ENCODE measurements at regions not wholly inside any gene's neighbourhood (a gene's known extent, or its start where the extent isn't known, plus 50 kb on each side); places are given as distances from the start of the nearest gene placed in this dataset.

DNA sequence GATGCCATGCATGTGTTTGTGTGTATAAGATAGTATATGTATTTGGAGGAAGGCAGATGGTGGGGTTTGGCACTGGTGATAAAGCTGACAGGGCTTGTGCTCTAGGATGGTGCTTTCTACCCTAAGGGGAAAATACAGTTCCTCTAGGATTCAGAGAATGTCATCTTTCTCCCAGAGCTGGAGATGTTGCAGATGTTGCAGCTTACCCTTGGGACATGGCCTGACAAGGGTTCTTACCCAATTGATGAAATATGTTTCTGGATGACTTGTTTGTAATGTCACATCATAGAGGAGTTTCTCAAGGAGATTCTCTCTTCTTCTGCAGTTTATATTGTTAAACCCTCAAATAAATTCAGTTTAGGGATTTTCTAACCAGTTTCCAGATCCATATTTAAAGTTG is 52.5 kb upstream of the PITX2 start:
- Histone ChIP-seq H3K9ac (ENCODE audit: low read length) (no peak overlapping the region), H3K4me3 (ENCODE audit: low read length) (no peak overlapping the region)

DNA sequence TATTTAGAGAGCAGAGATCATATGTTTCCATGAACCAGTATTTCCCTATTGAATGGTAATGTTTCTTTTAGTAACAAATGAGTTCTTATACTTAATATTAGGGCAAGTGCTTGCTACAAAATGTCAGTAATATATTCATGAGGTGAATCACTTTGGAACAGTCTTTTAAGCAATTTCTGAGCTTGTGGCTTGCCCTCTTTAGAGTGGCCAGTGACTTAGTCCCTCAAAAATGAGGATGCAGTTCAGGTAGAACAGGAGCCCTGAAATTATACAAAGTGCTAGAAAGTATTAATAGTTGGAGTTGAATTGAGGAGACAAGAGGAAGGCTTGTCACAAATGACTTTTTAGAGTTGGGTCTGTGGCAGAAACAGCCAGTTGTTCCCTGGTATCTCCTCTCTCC is 53.4 kb upstream of the PITX2 start:
- Histone ChIP-seq H3K36me3 (ENCODE audit: control insufficient read depth, low read depth, low read length) (no peaks in the 10 kb centered on the region), H3K9me3 (ENCODE audit: control insufficient read depth, low read depth, low read length) (no peaks in the 10 kb centered on the region), H3K9ac (ENCODE audit: low read length) (no peak overlapping the region), H3K27me3 (ENCODE audit: control insufficient read depth, insufficient read depth, low read length) (no peaks in the 10 kb centered on the region), H3K27ac (ENCODE audit: low read length) (no peak overlapping the region), H3K4me1 (ENCODE audit: control insufficient read depth, low read depth, low read length) (no peaks in the 10 kb centered on the region), H3K4me3 (ENCODE audit: low read length) (no peak overlapping the region)

More for the DNA sequence above, 52.5 kb upstream of the PITX2 start:
- no peaks in the 10 kb centered on the region for H3K36me3 ChIP-seq (ENCODE audit: control insufficient read depth, low read depth, low read length)
- H3K27ac ChIP-seq (ENCODE audit: low read length): no peak overlapping the region
- H3K4me1 ChIP-seq (ENCODE audit: control insufficient read depth, low read depth, low read length): no peaks in the 10 kb centered on the region
- H3K27me3 ChIP-seq (ENCODE audit: control insufficient read depth, insufficient read depth, low read length): no peaks in the 10 kb centered on the region
- no peaks in the 10 kb centered on the region for H3K9me3 ChIP-seq (ENCODE audit: control insufficient read depth, low read depth, low read length)

DNA sequence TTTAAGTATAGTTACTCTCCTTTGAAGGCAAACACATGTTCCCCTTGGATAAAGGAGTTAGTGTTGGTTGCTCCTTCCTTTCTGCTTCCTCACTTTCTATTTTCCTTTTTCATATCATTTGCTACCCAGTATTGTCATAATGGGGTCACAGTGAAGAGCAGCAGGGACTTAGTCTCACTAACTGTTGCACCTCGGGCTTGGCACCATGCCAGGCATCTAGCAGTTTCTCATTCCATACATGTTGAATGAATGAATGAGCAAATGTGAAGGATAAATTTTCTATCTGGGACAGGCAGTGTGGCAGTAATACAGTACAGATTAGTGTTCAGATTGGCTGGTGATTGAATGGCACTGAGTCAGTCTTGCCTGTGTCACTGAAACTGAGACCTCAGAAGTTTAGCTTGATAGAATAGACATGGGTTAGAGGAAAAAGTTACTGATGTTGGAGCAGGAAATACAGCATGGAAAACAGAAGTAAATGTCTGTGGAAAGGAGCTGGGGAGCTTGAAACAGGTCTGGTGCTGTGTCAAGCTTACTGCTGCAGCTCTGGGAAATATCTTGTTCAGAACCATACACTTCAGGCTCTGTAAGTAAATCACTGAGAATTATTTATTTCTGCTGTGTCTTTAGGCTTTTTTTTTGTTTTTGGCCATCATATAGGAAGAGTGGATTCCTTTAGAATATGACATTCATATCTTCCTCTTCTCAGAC is 55.8 kb upstream of the PITX2 start:
- Histone ChIP-seq H3K27me3 (ENCODE audit: control insufficient read depth, insufficient read depth, low read length) (no peaks in the 10 kb centered on the region), H3K27ac (ENCODE audit: low read length) (no peak overlapping the region), H3K36me3 (ENCODE audit: control insufficient read depth, low read depth, low read length) (no peaks in the 10 kb centered on the region), H3K9me3 (ENCODE audit: control insufficient read depth, low read depth, low read length) (no peaks in the 10 kb centered on the region), H3K4me3 (ENCODE audit: low read length) (no peak overlapping the region), H3K9ac (ENCODE audit: low read length) (no peak overlapping the region), H3K4me1 (ENCODE audit: control insufficient read depth, low read depth, low read length) (no peaks in the 10 kb centered on the region)

DNA sequence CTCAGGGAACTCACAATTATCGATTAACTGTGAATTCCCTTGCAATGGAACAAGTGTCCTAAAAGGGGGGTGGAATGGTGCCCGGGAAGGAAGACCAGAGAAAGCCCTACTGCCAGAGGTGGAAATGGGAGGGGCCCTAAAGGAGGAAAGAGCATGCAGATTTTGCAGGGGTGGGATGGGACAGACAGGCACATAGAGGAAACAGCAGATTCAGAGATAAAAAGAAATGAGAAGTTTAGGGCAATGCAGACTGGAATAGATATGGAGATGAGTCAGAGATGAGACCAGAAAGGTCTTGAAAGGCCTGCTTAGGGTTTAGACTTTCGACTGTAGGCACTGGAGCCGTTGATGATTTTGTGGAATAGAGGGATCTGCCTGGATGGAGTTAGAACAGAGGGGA is 57.4 kb upstream of the PITX2 start:
- H3K27ac ChIP-seq (ENCODE audit: low read length): no peak overlapping the region
- peaks cover 4% of the 10 kb centered on the region for H3K4me1 ChIP-seq (ENCODE audit: control insufficient read depth, low read depth, low read length)
- no peak overlapping the region for H3K4me3 ChIP-seq (ENCODE audit: low read length)
- H3K36me3 ChIP-seq (ENCODE audit: control insufficient read depth, low read depth, low read length): no peaks in the 10 kb centered on the region
- H3K9me3 ChIP-seq (ENCODE audit: control insufficient read depth, low read depth, low read length): no peaks in the 10 kb centered on the region
- no peaks in the 10 kb centered on the region for H3K27me3 ChIP-seq (ENCODE audit: control insufficient read depth, insufficient read depth, low read length)
- H3K9ac ChIP-seq (ENCODE audit: low read length): no peak overlapping the region

DNA sequence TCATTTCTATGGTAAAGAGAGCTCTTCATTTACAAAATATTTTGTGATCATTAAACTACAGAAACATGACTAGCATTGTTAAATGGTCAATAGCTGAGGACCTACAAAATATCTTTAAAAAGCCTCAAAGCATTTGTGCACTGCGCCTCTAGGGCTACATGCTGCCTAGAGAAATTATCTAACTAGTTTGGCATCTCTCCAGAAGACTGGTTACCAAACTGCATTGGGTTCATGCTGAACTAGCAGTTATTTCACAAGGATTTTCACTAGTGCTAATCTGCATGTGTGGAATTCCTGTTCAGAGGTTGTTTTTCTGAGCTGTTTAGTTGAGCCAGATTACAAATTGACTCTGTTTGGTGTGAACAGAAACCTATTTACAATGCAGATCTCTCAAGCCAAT is 58.5 kb upstream of the PITX2 start:
- no peaks in the 10 kb centered on the region for H3K36me3 ChIP-seq (ENCODE audit: control insufficient read depth, low read depth, low read length)
- H3K27me3 ChIP-seq (ENCODE audit: control insufficient read depth, insufficient read depth, low read length): no peaks in the 10 kb centered on the region
- no peak overlapping the region for H3K27ac ChIP-seq (ENCODE audit: low read length)
- peaks cover 4% of the 10 kb centered on the region for H3K4me1 ChIP-seq (ENCODE audit: control insufficient read depth, low read depth, low read length)
- H3K4me3 ChIP-seq (ENCODE audit: low read length): no peak overlapping the region
- no peaks in the 10 kb centered on the region for H3K9me3 ChIP-seq (ENCODE audit: control insufficient read depth, low read depth, low read length)
- no peak overlapping the region for H3K9ac ChIP-seq (ENCODE audit: low read length)

DNA sequence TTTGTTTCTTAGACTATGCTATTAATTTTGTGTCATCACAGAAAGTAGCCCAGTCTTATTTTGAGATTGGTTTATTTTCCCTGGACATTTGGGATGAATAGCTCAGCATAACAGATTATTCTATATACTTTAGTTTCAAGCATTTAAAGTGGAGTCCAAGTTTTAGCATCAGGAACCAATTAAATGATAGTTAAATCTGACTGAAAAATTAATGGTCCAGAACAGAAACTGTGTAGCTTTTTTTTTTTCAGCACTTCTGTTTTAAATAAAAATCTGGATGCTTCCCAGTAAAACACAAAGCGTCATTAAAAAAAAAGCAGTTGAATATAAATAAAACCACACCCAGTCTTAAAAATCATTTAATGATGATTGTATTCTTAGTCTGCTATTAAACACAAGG is 59.4 kb upstream of the PITX2 start:
- no peaks in the 10 kb centered on the region for H3K9me3 ChIP-seq (ENCODE audit: control insufficient read depth, low read depth, low read length)
- H3K4me1 ChIP-seq (ENCODE audit: control insufficient read depth, low read depth, low read length): peaks cover 4% of the 10 kb centered on the region
- no peaks in the 10 kb centered on the region for H3K27me3 ChIP-seq (ENCODE audit: control insufficient read depth, insufficient read depth, low read length)
- no peaks in the 10 kb centered on the region for H3K36me3 ChIP-seq (ENCODE audit: control insufficient read depth, low read depth, low read length)
- no peak overlapping the region for H3K27ac ChIP-seq (ENCODE audit: low read length)
- H3K4me3 ChIP-seq (ENCODE audit: low read length): no peak overlapping the region
- no peak overlapping the region for H3K9ac ChIP-seq (ENCODE audit: low read length)

DNA sequence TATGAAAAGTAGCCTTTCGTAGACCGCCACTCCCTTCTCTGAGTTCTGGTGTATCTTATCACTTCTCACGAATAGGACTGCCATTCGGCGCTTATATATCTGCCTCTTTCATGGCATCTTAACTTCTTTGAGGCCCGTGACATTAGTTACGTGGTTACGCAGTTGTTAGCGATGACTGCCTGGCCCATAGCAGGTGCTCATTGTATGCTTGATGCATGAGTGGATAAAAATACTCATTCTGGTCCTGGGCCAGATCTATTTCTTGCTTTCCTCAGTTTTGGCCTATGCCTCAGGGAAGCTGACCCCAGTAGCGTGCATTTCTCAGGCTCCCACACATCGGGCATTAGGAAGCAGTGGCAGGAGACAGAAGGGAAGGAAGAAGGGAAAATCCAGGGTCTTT is 60.7 kb upstream of the PITX2 start:
- no peaks in the 10 kb centered on the region for H3K27me3 ChIP-seq (ENCODE audit: control insufficient read depth, insufficient read depth, low read length)
- no peaks in the 10 kb centered on the region for H3K36me3 ChIP-seq (ENCODE audit: control insufficient read depth, low read depth, low read length)
- no peak overlapping the region for H3K27ac ChIP-seq (ENCODE audit: low read length)
- H3K4me3 ChIP-seq (ENCODE audit: low read length): no peak overlapping the region
- H3K9me3 ChIP-seq (ENCODE audit: control insufficient read depth, low read depth, low read length): no peaks in the 10 kb centered on the region
- H3K4me1 ChIP-seq (ENCODE audit: control insufficient read depth, low read depth, low read length): peaks cover 4% of the 10 kb centered on the region
- H3K9ac ChIP-seq (ENCODE audit: low read length): no peak overlapping the region

DNA sequence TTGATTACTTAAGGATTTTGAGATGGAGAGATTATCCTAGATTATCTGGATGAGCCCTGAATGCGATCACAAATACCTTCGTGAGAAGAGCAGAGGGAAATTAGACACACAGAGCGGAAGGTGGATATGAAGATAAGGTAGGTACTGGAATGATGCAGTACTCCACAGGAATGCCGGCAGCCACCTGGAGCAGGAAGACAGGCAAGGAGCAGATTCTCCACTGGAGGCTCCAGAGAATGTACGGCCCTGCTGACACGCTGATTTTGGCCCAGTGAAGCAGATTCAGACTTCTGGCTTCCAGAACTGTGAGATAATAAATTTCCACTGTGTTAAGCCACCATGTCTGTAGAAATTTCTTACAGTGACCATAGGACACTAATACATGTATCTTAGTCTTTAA is 79.4 kb upstream of the PITX2 start:
- Histone ChIP-seq H3K27ac (ENCODE audit: low read length) (no peak overlapping the region), H3K4me1 (ENCODE audit: control insufficient read depth, low read depth, low read length) (no peaks in the 10 kb centered on the region)

DNA sequence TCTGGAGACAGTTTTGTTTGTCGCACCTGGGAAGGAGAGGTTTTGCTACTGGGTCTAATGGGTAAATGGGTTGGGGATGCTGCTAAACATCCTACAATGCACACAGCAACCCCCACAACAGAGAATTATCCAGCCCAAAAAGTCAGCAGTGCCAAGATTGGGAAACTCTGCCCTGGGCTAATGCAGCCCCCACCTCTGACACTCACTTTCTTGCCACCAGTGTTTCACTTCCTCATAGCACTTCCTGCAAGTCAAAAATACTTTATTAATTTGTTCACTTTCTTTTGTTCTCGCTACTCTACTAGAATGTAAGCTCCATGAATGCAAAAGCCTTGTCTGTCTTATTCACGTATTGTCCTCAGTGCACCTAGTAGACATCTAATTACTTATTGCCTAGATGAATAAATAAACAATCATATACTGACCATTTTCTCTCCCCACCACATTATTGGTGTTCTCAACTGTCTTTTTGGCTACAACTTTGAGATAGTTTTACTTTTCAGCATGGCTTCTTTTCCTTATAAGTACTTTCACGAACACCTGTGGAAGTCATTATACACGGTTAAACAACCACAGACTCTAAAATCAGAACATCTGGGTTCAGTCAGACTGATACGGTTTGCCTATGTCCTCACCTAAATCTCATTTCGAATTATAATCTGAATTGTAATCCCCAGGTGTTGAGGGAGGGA is 82.0 kb upstream of the PITX2 start:
- no peak overlapping the region for H3K9ac ChIP-seq (ENCODE audit: low read length)

More for the DNA sequence above, 79.4 kb upstream of the PITX2 start:
- H3K4me3 ChIP-seq (ENCODE audit: low read length): no peak overlapping the region
- H3K9me3 ChIP-seq (ENCODE audit: control insufficient read depth, low read depth, low read length): no peaks in the 10 kb centered on the region
- H3K27me3 ChIP-seq (ENCODE audit: control insufficient read depth, insufficient read depth, low read length): no peaks in the 10 kb centered on the region
- H3K36me3 ChIP-seq (ENCODE audit: control insufficient read depth, low read depth, low read length): no peaks in the 10 kb centered on the region
- H3K9ac ChIP-seq (ENCODE audit: low read length): no peak overlapping the region

DNA sequence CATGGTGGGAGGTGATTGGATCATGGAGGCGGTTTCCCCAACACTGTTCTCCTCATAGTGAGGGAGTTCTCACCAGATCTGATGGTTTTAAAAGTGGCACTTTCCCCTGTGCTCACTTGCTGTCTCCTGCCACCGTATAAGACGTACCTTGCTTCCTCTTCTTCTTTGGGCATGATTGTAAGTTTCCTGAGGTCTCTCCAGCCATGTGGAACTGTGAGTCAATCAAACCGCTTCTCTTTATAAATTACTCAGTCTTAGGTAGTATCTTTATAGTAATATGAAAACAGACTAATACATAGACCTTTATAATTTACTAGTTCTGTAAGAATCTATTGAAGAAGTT is 82.5 kb upstream of the PITX2 start:
- Histone ChIP-seq H3K4me3 (ENCODE audit: low read length) (no peak overlapping the region), H3K27ac (ENCODE audit: low read length) (no peak overlapping the region)

More for the DNA sequence above, 82.0 kb upstream of the PITX2 start:
- H3K27ac ChIP-seq (ENCODE audit: low read length): no peak overlapping the region
- no peaks in the 10 kb centered on the region for H3K36me3 ChIP-seq (ENCODE audit: control insufficient read depth, low read depth, low read length)
- no peaks in the 10 kb centered on the region for H3K9me3 ChIP-seq (ENCODE audit: control insufficient read depth, low read depth, low read length)
- no peak overlapping the region for H3K4me3 ChIP-seq (ENCODE audit: low read length)
- no peaks in the 10 kb centered on the region for H3K27me3 ChIP-seq (ENCODE audit: control insufficient read depth, insufficient read depth, low read length)
- H3K4me1 ChIP-seq (ENCODE audit: control insufficient read depth, low read depth, low read length): no peaks in the 10 kb centered on the region

DNA sequence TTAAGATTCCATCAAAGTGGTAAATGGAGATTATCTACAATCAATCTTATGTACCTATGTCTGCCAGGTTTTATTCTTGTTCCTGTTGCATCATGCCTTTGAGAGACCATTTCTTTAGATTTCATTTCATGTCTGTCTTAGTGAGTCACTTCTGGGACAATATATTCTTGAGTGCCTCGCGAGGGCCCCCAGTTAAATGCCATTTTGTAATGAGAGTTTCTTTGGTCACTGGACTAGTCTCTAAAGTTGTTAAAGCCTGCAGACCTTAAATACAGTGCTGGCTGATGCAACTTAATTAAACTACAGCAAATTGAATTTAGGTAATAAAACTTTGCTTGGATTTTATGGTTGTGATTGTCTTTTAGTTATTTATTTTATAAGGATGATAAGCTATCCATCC is 87.2 kb upstream of the PITX2 start:
- Histone ChIP-seq H3K36me3 (ENCODE audit: control insufficient read depth, low read depth, low read length) (no peaks in the 10 kb centered on the region), H3K27ac (ENCODE audit: low read length) (no peak overlapping the region), H3K4me3 (ENCODE audit: low read length) (no peak overlapping the region), H3K9me3 (ENCODE audit: control insufficient read depth, low read depth, low read length) (no peaks in the 10 kb centered on the region), H3K4me1 (ENCODE audit: control insufficient read depth, low read depth, low read length) (no peaks in the 10 kb centered on the region), H3K9ac (ENCODE audit: low read length) (no peak overlapping the region), H3K27me3 (ENCODE audit: control insufficient read depth, insufficient read depth, low read length) (no peaks in the 10 kb centered on the region)

More for the DNA sequence above, 82.5 kb upstream of the PITX2 start:
- no peaks in the 10 kb centered on the region for H3K36me3 ChIP-seq (ENCODE audit: control insufficient read depth, low read depth, low read length)
- H3K27me3 ChIP-seq (ENCODE audit: control insufficient read depth, insufficient read depth, low read length): no peaks in the 10 kb centered on the region
- H3K9ac ChIP-seq (ENCODE audit: low read length): no peak overlapping the region
- no peaks in the 10 kb centered on the region for H3K9me3 ChIP-seq (ENCODE audit: control insufficient read depth, low read depth, low read length)
- no peaks in the 10 kb centered on the region for H3K4me1 ChIP-seq (ENCODE audit: control insufficient read depth, low read depth, low read length)

DNA sequence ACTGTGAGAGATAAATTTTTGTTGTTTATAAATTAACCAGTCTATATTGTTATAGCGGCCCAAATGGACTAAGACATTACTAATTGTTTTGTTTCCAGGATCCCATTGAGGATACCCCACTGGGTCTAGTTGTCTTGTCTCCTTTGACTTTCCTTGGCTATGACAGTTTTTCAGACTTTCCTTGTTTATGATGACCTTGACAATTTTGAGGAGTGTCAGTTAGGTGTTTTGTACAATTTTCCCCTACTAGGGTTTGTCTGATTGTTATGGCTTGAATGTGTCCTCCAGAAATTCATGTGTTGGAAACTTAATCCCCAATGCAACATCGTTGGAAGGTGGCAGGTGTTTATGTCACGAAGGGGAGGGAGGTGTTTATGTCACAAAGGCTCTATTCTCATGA is 89.6 kb upstream of the PITX2 start:
- Histone ChIP-seq H3K9me3 (ENCODE audit: control insufficient read depth, low read depth, low read length) (no peaks in the 10 kb centered on the region), H3K27ac (ENCODE audit: low read length) (no peak overlapping the region), H3K9ac (ENCODE audit: low read length) (no peak overlapping the region), H3K4me3 (ENCODE audit: low read length) (no peak overlapping the region), H3K27me3 (ENCODE audit: control insufficient read depth, insufficient read depth, low read length) (no peaks in the 10 kb centered on the region), H3K4me1 (ENCODE audit: control insufficient read depth, low read depth, low read length) (no peaks in the 10 kb centered on the region), H3K36me3 (ENCODE audit: control insufficient read depth, low read depth, low read length) (no peaks in the 10 kb centered on the region)
